Mammary epithelial cell (primary cell): ENCODE measurements at regions not wholly inside any gene's neighbourhood (a gene's known extent, or its start where the extent isn't known, plus 50 kb on each side); places are given as distances from the start of the nearest gene placed in this dataset.

Experiments
- CTCF ChIP-seq, 2 donors: IDR thresholded peaks in 1 of 2; conservative IDR thresholded peaks in 1 of 2; 2 replicates each; pipeline ENCODE4 v1.5.1; 2011 to 2012; ENCODE audit warnings: inconsistent platforms in 2 of 2, low read length in 2 of 2, mild to moderate bottlenecking in 2 of 2, control low read depth in 1 of 2, low read depth in 1 of 2; ENCODE audit not compliant: insufficient read depth in 1 of 2; ENCODE audit errors: extremely low read depth in 1 of 2
- EZH2 ChIP-seq: IDR thresholded peaks from 2 replicates; pipeline ENCODE4 v1.6.1; 2012; ENCODE audit warnings: low read length, inconsistent platforms, borderline replicate concordance

- TF ChIP-seq EZH2 (no peak), CTCF (conservative IDR thresholded peaks at IDR 0.05 in 1 of 2, IDR thresholded peaks at IDR 0.05 in 1 of 2; ENCODE audit: extremely low read depth in 1 of 2, insufficient read depth in 1 of 2, low read depth in 1 of 2, low read length in 2 of 2) (no peak)
These were observed 275.3 kb downstream of the SNX13 start for GRCh38 chr7:17665029-17665428.
